HG02571 (cell line): ENCODE measurements at regions not wholly inside any gene's neighbourhood (a gene's known extent, or its start where the extent isn't known, plus 50 kb on each side); places are given as distances from the start of the nearest gene placed in this dataset.
"Not testable (repeated sequence)": the region's sequence is repeated elsewhere in the genome, so short reads cannot be mapped to it uniquely, and the experiment has no call there.

Experiments used
- ATAC-seq: cut with Tn5 transposase; IDR thresholded peaks from one replicate; pipeline ENCODE4 v1.9.1; 2021; ENCODE audit warnings: mild to moderate bottlenecking, moderate library complexity; ENCODE audit not compliant: unreplicated experiment

DNA sequence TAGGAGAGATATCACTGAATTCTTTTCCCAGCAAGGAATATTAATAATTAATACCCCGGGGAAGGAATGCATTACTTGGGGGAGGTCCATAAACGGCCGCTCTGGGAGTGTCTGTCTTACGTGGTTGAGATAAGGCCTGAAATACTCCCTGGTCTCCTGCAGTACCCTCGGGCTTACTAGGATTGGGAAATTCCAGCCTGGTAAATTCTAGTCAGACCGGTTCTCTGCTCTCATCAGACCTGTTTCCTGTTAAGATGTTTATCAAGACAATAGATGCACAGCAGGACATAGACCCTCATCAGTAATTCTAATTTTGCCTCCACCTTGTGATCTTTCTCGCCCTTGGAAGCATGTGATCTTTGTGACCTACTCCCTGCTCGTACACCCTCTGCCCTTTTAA lies 162.8 kb upstream of the KCND2 start:
- no peak for ATAC-seq

DNA sequence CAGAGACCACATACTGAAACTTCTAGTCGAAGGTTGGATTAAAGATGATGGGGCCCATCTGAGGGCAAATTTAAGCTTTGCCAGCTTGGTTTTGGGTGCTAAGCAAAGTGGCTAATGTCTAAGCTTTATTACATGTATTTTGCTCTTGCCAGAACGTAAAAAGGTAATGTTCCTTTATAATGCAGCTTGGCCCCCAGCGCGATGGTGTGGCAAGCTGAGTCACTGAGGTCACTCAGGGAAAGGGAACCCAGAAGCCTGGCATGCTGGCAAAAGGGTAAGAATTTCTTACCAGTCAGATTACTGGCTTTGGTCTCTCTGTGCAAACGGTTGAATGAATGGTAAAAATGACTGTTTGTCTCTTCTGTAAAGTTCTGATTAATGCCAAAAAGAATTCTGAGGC lies 158.3 kb upstream of the KCND2 start:
- no peak for ATAC-seq

GRCh38 chr7:120123528-120123927 lies 149.4 kb upstream of the KCND2 start:
- no peak for ATAC-seq

DNA sequence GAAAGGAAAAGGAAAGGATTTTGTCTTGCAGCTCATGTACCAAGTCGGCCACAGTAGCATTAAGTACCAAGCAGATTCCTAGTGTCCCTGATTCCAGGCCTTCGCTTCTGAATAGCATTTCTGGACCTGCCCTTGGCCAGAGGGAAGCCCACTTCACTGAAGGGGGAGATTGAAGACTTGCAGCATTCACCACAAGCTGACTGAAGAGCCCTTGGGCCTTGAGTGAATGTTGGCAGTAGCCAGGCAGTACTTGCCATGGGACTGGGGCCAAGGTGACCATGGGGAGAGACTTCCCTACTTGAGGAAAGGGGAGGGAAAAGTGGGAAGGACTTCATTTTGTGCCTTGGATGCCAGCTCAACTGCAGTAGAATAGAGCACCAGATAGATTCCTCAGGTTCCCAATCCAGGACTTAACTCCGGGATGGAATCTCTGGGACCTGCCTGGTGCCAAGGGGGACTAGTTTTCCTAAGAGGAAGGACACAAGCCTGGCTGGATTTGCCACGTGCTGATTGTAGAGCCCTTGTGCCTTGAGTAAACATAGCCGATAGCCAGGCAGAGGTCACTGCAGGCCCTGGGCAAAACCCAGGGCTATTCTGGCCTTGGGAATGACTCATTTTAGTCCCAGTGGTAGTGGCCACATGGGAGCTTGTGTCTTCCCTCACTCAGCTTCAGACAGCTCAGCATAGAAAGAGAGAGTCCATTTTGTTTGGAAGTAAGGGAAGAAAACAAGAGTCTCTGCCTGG lies 141.7 kb upstream of the KCND2 start:
- no peak for ATAC-seq

DNA sequence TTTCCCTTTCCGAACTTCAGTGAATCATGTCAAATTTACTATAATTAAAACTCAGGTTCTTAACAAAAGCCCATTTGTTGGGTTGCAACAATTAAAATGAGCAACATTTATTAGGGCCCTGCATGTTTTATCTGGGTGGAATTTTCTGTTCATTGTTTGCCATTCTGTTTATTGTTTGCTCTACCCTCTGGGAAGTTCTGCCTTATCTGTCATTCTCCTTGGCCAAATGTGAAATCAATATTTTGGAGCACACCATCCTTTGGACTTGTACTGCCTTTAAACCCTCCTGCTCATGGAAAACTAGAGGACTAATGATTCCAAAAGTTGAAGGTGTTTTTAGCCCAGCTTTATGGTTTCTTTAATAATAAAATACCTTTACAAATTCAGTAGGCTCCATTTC lies 134.5 kb upstream of the KCND2 start:
- ATAC-seq, result no peak

GRCh38 chr7:120156476-120156875 lies 116.5 kb upstream of the KCND2 start:
- no peak for ATAC-seq

- no peak for ATAC-seq
Measured at GRCh38 chr7:120160166-120160565, 112.8 kb upstream of the KCND2 start.

- ATAC-seq, result no peak
Measured at GRCh38 chr7:120163449-120163848, 109.5 kb upstream of the KCND2 start.

DNA sequence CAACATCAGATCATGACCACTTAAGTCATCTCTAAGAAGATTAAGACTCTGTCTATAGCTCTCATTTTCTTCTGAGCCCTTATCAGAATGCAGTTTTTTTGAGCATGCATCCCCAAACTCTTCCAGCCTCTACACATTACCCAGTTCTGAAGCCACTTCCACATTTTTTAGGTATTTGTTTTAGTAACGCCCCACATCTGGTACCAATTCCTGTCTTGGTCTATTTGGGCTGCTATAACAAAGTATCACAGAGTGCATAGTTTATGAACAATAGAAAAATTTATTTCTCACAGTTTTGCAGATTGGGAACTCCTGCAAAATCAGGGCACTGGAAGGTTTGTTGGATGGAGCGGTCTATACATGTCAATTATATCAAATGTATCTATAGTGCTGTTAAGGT lies 107.7 kb upstream of the KCND2 start:
- ATAC-seq, result no peak

GRCh38 chr7:120168066-120168465 lies 104.9 kb upstream of the KCND2 start:
- no peak for ATAC-seq

DNA sequence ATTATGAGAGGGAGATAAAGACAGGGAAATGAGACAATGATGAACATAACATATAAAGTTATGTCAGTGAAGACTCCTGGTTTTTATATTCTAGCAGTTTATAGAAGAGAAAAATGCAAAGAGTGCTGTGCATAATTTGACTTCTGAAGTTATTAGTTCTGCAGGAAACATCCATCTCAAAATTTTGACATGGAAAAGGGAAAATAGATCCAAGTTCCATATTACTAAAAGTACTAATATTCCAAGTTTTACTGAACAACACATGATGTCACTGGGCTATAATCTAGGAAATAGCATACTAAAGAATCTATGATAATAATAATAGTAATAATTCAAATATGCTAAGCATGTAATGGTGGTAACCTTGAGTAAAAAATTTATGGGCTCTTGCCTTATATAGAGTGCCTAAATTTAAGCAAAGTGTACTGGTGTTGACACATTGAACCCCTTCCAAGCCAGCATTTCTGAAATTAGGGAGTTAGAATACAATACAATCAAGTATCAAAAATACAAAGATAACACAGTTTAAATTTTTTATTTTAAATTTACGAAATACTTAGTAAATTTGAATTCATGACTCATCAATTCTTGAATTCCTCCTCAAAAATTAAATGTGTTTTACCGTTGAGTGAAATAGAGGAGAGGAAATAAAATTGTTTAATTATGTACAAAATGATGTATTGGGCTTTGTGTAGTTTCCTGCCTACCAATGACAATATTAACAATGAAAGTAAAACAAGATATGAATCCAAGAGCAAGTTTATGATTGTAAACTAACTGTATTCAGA lies 102.8 kb upstream of the KCND2 start:
- no peak for ATAC-seq

- no peak for ATAC-seq
Measured at GRCh38 chr7:120170834-120171233, 102.1 kb upstream of the KCND2 start.

DNA sequence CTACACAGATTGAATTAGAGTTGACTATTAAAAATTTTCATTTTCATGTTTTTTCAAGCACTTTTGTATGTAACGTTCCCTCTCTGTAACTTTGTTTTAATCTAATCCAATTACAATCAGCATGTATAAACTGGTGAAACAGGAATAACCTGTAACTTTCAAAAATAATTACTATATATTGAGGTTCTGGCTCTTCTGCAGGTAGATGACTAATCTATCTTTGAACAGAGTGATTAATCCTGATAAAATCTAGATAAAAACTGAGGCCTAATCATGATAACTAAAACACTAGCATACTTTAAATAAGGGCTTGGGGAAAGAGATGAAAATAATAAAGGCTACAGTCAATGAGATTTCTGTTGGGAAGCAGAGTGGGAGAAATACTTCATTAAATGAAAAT lies 101.6 kb upstream of the KCND2 start:
- ATAC-seq, result no peak

DNA sequence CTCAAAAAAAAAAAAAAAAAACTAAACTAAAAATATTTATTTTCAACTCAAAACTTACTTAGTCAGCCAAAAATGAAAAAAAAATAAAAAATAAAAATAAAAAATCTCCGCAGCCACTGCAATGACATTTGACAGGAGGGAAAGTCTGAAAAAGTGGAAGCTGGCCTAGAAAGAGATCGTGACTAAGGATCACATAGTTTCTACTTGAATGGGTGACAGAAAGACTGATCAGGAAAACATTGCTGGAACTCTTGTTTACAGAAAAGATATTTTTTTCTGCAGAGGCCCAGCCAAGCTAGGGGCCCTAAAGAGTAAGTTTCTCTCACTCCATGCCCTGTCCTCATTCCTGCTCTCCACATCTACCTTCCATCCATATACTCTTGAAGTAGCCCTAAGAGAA lies 92.8 kb upstream of the KCND2 start:
- ATAC-seq, result no peak

- ATAC-seq, result no peak
Measured at GRCh38 chr7:120181499-120181898, 91.5 kb upstream of the KCND2 start.

GRCh38 chr7:120184866-120185265 lies 88.1 kb upstream of the KCND2 start:
- no peak for ATAC-seq

DNA sequence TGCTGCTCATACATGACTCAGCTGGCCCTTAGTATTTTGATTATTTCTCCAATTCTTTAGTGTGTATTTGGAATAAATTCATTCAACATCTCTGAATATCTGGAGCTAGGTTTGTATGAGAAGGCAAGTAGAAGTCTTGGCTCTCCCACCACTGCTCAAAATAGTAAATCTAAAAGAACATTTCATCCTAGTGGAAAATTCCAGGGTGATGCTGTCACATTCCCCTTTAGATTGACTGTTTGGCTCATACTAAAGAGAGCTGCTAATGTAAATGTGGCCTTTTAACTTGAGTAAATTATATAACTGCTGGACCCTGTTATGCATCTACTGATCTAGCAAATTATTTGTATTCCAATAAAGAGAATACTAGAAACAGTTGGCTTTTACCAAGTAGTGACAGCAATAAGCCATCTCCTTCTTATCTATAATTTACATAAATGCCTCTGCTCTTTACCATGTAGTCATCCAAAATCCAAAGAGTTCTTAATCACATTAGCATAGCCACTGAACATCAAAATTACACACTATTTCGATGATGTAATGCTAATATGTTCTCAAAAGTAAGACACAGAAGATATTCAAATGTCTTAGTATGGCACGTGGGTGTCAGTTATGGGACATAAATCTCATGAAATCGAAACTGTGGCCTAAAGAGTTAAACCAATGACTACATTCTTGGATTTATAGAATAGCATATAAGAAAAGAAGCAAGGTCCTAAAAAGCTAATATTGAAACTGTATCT lies 86.9 kb upstream of the KCND2 start:
- ATAC-seq, result no peak

GRCh38 chr7:120186688-120187087 lies 86.3 kb upstream of the KCND2 start:
- no peak for ATAC-seq

DNA sequence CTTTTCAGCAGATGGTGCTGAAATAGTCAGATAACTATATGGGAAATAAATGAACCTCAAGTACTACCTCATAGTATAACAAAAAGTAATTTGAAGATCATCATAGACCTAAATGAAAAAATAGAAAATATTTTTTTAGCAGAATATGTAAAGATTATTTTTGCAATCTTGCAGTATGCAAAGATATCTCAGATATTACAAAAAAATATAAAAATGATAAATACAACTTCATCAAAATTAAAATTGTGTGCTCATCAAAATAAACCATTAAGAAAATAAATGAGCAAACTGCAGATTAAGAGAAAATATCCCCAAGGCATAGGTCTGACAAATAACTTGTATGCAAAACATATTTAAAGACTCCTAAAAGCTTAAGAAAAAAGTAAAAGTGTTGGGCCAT lies 83.4 kb upstream of the KCND2 start:
- ATAC-seq, result no peak

- no peak for ATAC-seq
Measured at GRCh38 chr7:120190109-120190508, 82.9 kb upstream of the KCND2 start.

DNA sequence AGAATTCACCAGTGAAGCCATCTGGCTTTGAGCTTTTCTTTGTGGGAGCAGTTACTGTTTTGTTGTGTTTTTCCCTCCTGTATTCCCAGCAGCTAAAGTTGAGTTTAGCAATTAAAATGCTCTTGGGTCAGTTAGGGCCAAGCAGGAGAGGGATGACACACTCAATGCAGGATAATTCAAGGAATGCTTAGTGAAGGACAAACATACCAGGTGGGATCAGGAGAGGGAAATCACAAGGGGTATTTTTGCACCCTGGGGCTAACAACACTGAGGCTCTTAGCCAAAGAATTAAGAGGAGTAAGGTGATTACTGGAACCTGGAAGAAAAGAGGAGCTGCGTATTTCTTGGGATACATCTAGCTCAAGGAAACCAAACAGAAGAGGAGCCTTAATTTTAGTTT lies 82.4 kb upstream of the KCND2 start:
- no peak for ATAC-seq

DNA sequence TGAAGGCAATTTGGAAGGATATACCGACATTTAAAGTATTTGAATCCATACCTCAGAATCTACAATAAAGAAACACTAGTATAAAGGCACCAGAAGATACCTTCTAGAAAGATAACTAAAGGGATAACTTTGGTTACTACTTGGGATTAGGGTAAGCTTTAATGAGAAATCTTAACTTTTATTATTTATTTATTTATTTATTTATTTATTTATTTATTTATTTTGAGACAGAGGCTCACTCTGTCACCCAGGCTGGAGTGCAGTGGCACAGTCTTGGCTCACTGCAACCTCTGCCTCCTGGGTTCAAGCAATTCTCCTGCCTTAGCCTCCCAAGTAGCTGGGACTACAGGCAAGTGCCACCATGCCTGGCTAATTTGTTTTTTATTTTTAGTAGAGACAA lies 81.6 kb upstream of the KCND2 start:
- ATAC-seq, result not testable (repeated sequence)
